ENCODE measurements at regions not wholly inside any gene's neighbourhood (a gene's known extent, or its start where the extent isn't known, plus 50 kb on each side); places are given as distances from the start of the nearest gene placed in this dataset.

- H3K27me3 Mint-ChIP-seq = no peaks in the 10 kb centered on the region
- intact Hi-C loops (cut with micrococcal nuclease) = no loop called here
- H3K9me3 Mint-ChIP-seq = peaks cover 4% of the 10 kb centered on the region
- H3K4me1 Mint-ChIP-seq = no peaks in the 10 kb centered on the region
- H3K27ac Mint-ChIP-seq = no peak overlapping the region
- H3K4me3 Mint-ChIP-seq = no peak overlapping the region
- H3K36me3 Mint-ChIP-seq (ENCODE audit: low read depth) = no peaks in the 10 kb centered on the region
- no peak for DNase-seq
Observed at GRCh38 chr1:177753655-177754054, 216.2 kb downstream of the SEC16B start.

DNA sequence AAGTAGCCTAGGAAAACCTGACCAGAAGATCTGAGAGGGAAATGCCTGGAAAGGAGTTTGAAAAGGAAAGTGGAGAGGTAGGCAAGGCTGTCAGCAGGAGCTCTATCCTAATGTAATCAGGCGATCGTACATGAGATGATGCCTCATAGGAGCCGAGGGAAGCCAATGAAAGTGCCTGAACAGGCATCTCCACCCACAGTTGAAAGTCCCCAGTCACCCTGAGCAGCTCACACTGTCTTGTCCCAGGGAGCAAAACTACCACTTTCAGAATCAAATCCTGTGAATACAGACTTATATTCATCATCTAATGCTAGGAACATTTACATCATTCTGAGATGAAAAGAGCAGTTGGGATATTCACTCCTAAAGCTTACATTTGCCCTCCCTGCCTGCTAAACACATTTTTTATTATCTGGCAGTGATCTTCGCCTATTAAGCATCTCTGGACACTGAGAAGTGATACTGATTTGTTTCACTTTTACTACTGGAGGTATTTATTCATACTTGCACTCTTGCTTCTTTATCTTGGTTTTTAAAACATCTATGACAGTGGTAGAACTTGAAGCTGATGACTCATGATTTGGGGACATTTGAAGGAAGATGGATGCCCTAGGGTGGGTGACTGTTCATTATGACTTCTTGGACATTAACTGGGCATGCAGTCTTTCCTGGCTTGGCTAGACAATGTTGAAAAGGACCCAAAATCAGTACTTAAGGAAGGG, 221.6 kb downstream of the SEC16B start:
- H3K36me3 Mint-ChIP-seq (ENCODE audit: low read depth) = no peaks in the 10 kb centered on the region
- H3K9me3 Mint-ChIP-seq = no peaks in the 10 kb centered on the region
- DNase-seq = no peak
- H3K27ac Mint-ChIP-seq = no peak overlapping the region
- intact Hi-C loops (cut with micrococcal nuclease) = no loop called here
- no peaks in the 10 kb centered on the region for H3K4me1 Mint-ChIP-seq
- no peak overlapping the region for H3K4me3 Mint-ChIP-seq
- no peaks in the 10 kb centered on the region for H3K27me3 Mint-ChIP-seq

DNA sequence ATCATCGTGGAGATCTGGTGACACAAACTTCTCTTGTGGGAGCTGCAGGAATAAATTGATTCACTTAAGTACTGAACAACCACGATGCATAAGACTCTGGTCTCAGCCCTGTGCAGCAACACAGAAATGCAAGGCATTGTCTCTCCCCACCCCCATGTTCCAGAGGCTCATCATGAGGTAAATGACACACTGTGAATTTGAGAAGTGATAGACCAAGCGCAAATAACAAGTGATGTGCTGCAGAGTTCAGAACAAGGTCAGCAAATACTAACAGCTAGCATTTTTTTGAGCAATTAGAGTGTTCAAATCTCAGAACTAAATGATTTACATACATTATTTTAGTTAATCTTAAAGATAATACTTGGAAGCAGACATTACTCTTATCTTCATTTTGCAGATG, 223.7 kb downstream of the SEC16B start:
- H3K27me3 Mint-ChIP-seq = no peaks in the 10 kb centered on the region
- H3K36me3 Mint-ChIP-seq (ENCODE audit: low read depth) = no peaks in the 10 kb centered on the region
- no peaks in the 10 kb centered on the region for H3K4me1 Mint-ChIP-seq
- H3K4me3 Mint-ChIP-seq = no peak overlapping the region
- no peaks in the 10 kb centered on the region for H3K9me3 Mint-ChIP-seq
- intact Hi-C loops (cut with micrococcal nuclease) = no loop called here
- no peak for DNase-seq
- no peak overlapping the region for H3K27ac Mint-ChIP-seq

GRCh38 chr1:177744906-177745305, 225.0 kb downstream of the SEC16B start:
- Mint-ChIP-seq H3K27ac (no peak overlapping the region), H3K36me3 (ENCODE audit: low read depth) (no peaks in the 10 kb centered on the region), H3K9me3 (no peaks in the 10 kb centered on the region), H3K27me3 (no peaks in the 10 kb centered on the region), H3K4me3 (no peak overlapping the region), H3K4me1 (no peaks in the 10 kb centered on the region)
- intact Hi-C loops (cut with micrococcal nuclease) = no loop called here
- DNase-seq = no peak

DNA sequence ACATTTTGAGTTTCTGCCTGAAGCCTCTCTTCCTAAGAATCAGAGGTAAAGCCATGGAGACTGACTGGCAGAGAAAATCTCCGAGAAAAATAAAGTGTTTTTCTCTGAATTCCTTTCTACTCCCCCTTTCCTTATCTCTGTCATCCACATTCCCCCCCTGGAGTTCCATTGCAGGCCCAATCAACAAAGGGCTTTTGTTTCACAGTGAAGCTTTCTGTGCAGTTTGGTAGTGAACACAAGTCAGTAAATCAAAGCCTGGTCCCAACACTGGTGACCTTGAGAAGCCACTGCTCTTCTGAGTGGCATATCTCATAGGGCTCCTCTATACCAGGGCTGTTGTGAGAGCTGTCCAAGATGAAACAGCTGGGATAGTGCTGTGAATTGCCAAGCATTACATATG, 228.4 kb downstream of the SEC16B start:
- Mint-ChIP-seq H3K4me3 (no peak overlapping the region), H3K27me3 (no peaks in the 10 kb centered on the region), H3K27ac (no peak overlapping the region), H3K4me1 (no peaks in the 10 kb centered on the region), H3K36me3 (ENCODE audit: low read depth) (no peaks in the 10 kb centered on the region), H3K9me3 (no peaks in the 10 kb centered on the region)
- intact Hi-C loops (cut with micrococcal nuclease) = no loop called here
- DNase-seq = no peak

GRCh38 chr1:177739780-177740179, 230.1 kb downstream of the SEC16B start:
- no peaks in the 10 kb centered on the region for H3K36me3 Mint-ChIP-seq (ENCODE audit: low read depth)
- H3K9me3 Mint-ChIP-seq = no peaks in the 10 kb centered on the region
- no peaks in the 10 kb centered on the region for H3K27me3 Mint-ChIP-seq
- no peak for DNase-seq
- no peak overlapping the region for H3K27ac Mint-ChIP-seq
- intact Hi-C loops (cut with micrococcal nuclease) = no loop called here
- H3K4me1 Mint-ChIP-seq = no peaks in the 10 kb centered on the region
- no peak overlapping the region for H3K4me3 Mint-ChIP-seq

GRCh38 chr1:177737456-177737855, 232.4 kb downstream of the SEC16B start:
- H3K36me3 Mint-ChIP-seq (ENCODE audit: low read depth) = no peaks in the 10 kb centered on the region
- intact Hi-C loops (cut with micrococcal nuclease) = no loop called here
- DNase-seq = no peak
- H3K4me3 Mint-ChIP-seq = no peak overlapping the region
- no peaks in the 10 kb centered on the region for H3K27me3 Mint-ChIP-seq
- no peaks in the 10 kb centered on the region for H3K9me3 Mint-ChIP-seq
- no peak overlapping the region for H3K27ac Mint-ChIP-seq
- no peaks in the 10 kb centered on the region for H3K4me1 Mint-ChIP-seq

DNA sequence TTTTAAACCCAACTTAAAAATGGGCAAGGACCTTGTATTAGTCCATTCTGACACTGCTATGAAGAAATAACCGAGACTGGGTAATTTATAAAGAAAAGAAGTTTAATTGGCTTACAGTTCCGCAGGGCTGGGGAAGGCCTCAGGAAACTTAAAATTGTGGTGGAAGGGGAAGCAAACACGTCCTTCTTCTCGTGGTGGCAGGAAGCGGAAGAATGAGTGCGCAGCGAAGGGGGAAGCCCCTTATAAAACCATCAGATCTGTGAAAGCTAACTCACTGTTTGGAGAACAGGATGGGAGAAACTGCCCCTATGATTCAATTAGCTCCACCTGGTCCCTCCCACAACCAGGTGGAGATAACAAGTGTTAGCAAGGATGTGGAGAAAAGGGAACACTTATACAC, 237.7 kb downstream of the SEC16B start:
- Mint-ChIP-seq H3K4me1 (no peaks in the 10 kb centered on the region), H3K27me3 (no peaks in the 10 kb centered on the region), H3K36me3 (ENCODE audit: low read depth) (no peaks in the 10 kb centered on the region), H3K4me3 (no peak overlapping the region), H3K27ac (no peak overlapping the region), H3K9me3 (peaks cover 4% of the 10 kb centered on the region)
- no peak for DNase-seq
- intact Hi-C loops (cut with micrococcal nuclease) = no loop called here

- H3K4me1 Mint-ChIP-seq = no peaks in the 10 kb centered on the region
- intact Hi-C loops (cut with micrococcal nuclease) = no loop called here
- H3K27ac Mint-ChIP-seq = no peak overlapping the region
- H3K27me3 Mint-ChIP-seq = no peaks in the 10 kb centered on the region
- H3K4me3 Mint-ChIP-seq = no peak overlapping the region
- no peak for DNase-seq
- peaks cover 11% of the 10 kb centered on the region for H3K9me3 Mint-ChIP-seq
- no peaks in the 10 kb centered on the region for H3K36me3 Mint-ChIP-seq (ENCODE audit: low read depth)
Observed at GRCh38 chr1:177729646-177730045, 240.2 kb downstream of the SEC16B start.

DNA sequence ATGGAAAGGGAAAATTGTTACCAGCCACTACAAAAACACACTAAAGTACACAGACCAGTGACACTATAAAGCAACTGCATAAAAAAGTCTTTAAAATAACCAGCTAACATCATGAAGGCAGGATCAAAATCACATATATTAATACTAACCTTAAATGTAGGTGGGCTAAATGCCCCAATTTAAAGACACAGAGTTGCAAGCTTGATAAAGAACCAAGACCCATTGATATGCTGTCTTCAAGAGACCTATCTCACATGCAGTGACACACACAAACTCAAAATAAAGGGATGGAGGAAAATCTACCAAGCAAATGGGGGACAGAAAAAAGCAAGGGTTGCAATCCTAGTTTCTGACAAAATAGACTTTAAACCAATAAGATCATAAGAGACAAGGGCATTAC, 246.3 kb downstream of the SEC16B start:
- H3K9me3 Mint-ChIP-seq = peaks cover 24% of the 10 kb centered on the region
- intact Hi-C loops (cut with micrococcal nuclease) = no loop called here
- no peaks in the 10 kb centered on the region for H3K36me3 Mint-ChIP-seq (ENCODE audit: low read depth)
- no peak overlapping the region for H3K4me3 Mint-ChIP-seq
- H3K27ac Mint-ChIP-seq = no peak overlapping the region
- H3K4me1 Mint-ChIP-seq = no peaks in the 10 kb centered on the region
- no peaks in the 10 kb centered on the region for H3K27me3 Mint-ChIP-seq
- DNase-seq = no peak

DNA sequence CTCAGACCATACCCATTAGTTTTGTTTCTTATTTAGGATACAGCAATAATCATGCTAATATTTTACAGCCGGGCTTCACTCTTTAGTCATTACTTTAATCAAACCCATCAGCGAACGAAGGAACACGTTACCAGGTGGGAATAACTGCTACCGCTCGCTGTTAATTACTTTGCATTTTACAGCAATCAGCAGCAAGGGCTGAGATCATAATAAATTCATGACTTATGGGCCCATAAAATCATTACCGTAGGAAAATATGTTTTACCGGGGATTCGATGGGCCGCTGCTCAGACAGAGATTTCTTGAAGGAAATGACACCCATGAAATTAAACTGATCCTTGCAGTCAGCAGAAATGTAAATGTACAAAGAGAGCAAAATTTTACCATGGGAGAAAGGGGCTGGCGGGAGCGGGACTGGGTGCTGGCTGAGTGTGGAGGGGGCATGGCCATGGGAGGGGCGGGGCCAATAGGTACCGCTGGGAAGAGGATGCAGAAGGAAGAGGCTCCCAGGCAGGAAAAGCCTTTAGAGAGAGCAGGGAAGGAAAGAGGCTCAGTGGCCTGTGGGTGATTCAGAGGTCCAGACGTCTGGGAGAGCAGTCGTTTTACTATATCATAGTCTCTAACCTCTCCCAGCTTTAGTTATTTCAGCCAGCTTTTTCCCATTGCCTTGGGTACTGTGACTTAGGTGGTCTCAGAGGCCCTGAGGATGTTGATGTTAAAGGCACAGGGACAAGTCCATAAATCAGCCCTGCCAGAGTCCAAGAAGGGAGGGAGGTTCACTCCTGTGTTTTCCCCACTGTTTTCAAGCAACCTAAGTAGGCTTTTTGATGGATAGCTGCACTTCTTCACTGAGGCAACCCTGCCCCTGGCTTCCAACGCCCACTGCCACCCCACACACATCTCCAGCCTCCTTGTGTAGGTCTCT, 258.9 kb downstream of the SEC16B start:
- H3K36me3 Mint-ChIP-seq (ENCODE audit: low read depth) = no peaks in the 10 kb centered on the region
- H3K4me1 Mint-ChIP-seq = no peaks in the 10 kb centered on the region
- DNase-seq = no peak
- no peak overlapping the region for H3K27ac Mint-ChIP-seq
- H3K27me3 Mint-ChIP-seq = no peaks in the 10 kb centered on the region
- peaks cover 9% of the 10 kb centered on the region for H3K9me3 Mint-ChIP-seq
- intact Hi-C loops (cut with micrococcal nuclease) = no loop called here
- no peak overlapping the region for H3K4me3 Mint-ChIP-seq

DNA sequence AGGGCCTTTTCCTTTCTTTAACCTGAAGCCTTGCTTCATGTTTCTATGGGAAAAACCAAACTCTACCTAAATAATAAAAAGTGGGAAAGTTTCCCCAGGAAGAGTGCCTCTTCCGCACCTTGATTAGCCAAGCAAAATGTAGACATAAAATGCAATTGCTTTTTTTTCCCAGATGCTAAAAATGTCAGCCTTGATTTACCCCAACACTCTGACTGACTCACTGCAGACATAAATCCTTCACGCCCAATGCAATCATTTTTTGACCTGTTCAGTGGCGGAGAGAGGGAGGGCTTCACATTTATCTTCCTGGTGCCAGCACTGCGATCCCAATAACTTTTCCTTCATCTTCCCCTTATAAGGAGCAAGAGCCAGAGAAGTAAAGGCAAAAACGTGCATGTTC, 261.5 kb downstream of the SEC16B start:
- H3K4me1 Mint-ChIP-seq = no peaks in the 10 kb centered on the region
- no peaks in the 10 kb centered on the region for H3K27me3 Mint-ChIP-seq
- no peak for DNase-seq
- no peak overlapping the region for H3K27ac Mint-ChIP-seq
- no peaks in the 10 kb centered on the region for H3K36me3 Mint-ChIP-seq (ENCODE audit: low read depth)
- no peak overlapping the region for H3K4me3 Mint-ChIP-seq
- intact Hi-C loops (cut with micrococcal nuclease) = no loop called here
- no peaks in the 10 kb centered on the region for H3K9me3 Mint-ChIP-seq

- H3K4me1 Mint-ChIP-seq = no peaks in the 10 kb centered on the region
- H3K27me3 Mint-ChIP-seq = no peaks in the 10 kb centered on the region
- no peak overlapping the region for H3K4me3 Mint-ChIP-seq
- H3K27ac Mint-ChIP-seq = no peak overlapping the region
- no peaks in the 10 kb centered on the region for H3K36me3 Mint-ChIP-seq (ENCODE audit: low read depth)
- intact Hi-C loops (cut with micrococcal nuclease) = no loop called here
- no peak for DNase-seq
- no peaks in the 10 kb centered on the region for H3K9me3 Mint-ChIP-seq
Observed at GRCh38 chr1:177706977-177707376, 262.9 kb downstream of the SEC16B start.

GRCh38 chr1:177705839-177706238, 264.0 kb downstream of the SEC16B start:
- H3K27ac Mint-ChIP-seq = no peak overlapping the region
- H3K4me1 Mint-ChIP-seq = no peaks in the 10 kb centered on the region
- intact Hi-C loops (cut with micrococcal nuclease) = no loop called here
- no peaks in the 10 kb centered on the region for H3K27me3 Mint-ChIP-seq
- no peak for DNase-seq
- no peaks in the 10 kb centered on the region for H3K9me3 Mint-ChIP-seq
- no peaks in the 10 kb centered on the region for H3K36me3 Mint-ChIP-seq (ENCODE audit: low read depth)
- H3K4me3 Mint-ChIP-seq = no peak overlapping the region

Measured in activated CD4-positive, alpha-beta T cell treated with anti-CD3 and anti-CD28 coated beads, Interleukin-2, amount 10 ng/mL, durations not matched to agents 24 days and 14 days (primary cell).